ENCODE measurements at regions not wholly inside any gene's neighbourhood (a gene's known extent, or its start where the extent isn't known, plus 50 kb on each side); places are given as distances from the start of the nearest gene placed in this dataset.

- DNase-seq: no peak
These were observed 1202.3 kb downstream of the NCAM2 start for GRCh38 chr21:22200378-22201092.

GRCh38 chr21:22201126-22201525, 1202.9 kb downstream of the NCAM2 start:
- no peak for DNase-seq

DNA sequence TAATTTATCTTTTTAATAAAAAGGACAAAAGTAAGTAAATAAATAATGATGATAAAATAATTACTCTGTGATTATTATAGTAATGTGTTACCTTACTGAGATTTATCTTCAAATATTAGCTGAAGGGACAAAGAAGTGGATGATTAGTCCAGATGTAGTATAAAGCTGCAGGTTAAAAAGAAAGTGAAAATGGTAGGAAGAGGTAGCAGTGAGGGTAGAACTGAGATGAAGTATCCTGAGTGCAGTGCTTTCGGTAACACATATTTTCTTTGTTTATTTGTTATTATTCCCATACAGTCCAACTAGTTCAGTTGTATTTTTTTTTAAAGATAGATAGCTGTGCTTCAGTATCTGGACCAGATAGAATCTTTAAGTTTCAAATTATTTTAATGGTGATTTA, 1203.5 kb downstream of the NCAM2 start:
- no peak for DNase-seq

GRCh38 chr21:22209304-22209700, 1211.1 kb downstream of the NCAM2 start:
- DNase-seq: no peak

DNA sequence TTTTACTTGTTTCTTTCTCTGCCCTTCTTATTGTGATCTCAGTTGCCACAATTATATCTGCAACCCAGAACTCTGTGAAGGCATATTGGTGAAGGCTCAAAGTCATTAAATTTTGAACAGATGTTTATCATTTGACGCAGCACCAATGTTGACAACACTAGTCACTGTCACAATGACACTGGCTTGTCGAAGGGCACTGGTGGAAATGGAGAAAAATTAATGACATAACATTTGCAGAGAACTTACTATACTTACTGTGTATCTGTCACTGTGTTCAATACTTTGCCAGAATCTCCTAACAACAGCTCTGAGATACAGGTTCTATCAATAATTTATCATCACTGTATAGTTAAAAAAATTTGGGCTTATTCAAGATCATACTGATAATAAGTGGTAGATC, 1213.7 kb downstream of the NCAM2 start:
- DNase-seq: no peak

DNA sequence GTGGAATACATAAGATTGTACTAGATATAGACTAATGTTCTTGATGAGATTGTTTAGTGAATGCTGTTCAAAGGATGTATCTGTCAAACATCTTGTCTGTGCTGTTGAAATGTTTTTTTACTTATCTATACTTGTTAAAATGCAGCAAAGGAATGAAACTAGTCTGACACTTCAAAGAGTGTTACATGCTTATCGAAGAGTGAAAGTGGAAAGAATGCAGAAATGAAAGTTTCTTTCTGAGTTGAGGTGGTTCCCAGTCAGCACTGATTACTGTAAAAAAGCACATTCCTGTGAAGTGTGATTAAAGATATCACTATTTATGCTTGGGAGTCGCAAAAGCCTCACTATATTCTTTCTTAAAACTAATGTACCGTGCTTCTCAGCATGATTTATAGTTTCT, 1225.2 kb downstream of the NCAM2 start:
- DNase-seq: no peak

DNA sequence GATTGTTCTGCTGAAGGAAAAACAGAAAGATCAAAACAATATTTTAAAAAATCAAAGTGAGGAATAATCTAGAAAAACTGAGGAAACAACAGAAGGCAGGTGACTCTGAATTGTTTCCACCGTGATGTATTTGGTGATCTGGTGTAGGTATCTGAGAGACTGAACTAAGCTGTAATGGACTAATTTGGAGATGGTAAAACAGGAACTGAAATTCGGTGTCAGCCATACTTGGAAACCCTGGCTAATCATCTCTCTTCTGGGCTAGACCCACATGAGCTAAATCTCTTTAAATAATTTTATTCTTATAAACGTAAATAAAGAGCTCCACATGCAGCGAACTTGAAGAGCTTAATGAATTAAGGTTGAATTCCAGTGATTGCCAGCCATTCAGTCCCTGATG, 1226.1 kb downstream of the NCAM2 start:
- DNase-seq: no peak

DNA sequence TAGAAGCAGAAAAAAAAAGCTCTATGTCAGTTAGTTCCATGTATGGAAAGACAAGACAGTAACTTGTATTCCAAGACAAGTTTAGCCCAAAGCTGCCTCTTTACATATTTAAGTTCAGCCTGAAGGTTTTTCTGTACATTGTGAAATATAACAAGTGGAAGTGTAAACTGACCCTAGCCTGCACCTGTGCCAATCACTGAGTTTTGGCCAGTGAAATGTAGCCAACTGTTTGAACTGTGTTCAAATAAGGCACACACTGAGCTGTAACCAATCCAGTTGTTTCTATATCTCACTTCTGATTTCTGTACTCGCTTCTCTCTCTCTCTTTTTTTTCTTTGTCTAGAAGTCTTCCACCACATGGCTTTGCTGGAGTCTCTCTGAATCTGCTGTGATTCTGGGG, 1227.1 kb downstream of the NCAM2 start:
- DNase-seq: no peak

- no peak for DNase-seq
These were observed 1232.8 kb downstream of the NCAM2 start for GRCh38 chr21:22231013-22231412.

- DNase-seq: no peak
These were observed 1237.8 kb downstream of the NCAM2 start for GRCh38 chr21:22235866-22236590.

DNA sequence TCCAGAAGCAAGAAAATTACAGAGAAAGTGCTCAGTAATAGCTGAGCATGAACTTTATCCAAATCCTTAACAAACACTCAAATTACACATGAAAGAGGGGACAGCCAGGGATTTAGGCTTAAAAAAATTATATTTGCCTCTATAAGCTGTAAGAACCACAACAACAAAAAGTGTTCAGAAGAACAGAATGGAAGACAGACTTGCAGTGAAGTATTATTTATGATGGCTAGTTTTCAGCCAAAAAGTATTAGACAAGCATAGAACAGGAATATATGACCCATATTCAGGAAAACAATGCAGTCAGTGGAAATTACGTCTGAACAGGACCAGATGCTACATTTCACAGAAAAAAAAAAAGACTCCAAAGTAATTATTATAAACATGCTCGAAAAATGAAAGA, 1246.3 kb downstream of the NCAM2 start:
- no peak for DNase-seq

GRCh38 chr21:22250355-22250754, 1252.1 kb downstream of the NCAM2 start:
- no peak for DNase-seq

DNA sequence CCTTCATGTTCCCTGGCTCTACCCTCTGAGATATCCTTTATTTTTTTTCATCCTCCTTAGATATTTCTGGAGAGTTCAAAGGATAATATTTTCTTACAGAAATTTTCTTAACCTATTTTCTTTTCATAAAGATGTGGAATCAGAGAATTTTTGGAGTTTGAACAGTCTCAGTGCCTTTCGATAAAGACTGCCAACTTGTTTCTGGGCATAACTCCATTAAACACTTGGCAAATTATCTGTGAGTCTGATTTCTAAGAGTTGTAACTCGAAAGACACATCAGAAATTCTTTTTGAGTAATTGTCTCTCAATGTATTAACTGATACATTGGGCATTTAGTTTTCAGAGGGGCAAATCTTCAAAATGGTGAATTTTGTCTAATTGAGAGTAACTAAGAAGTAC, 1255.6 kb downstream of the NCAM2 start:
- DNase-seq: no peak

DNA sequence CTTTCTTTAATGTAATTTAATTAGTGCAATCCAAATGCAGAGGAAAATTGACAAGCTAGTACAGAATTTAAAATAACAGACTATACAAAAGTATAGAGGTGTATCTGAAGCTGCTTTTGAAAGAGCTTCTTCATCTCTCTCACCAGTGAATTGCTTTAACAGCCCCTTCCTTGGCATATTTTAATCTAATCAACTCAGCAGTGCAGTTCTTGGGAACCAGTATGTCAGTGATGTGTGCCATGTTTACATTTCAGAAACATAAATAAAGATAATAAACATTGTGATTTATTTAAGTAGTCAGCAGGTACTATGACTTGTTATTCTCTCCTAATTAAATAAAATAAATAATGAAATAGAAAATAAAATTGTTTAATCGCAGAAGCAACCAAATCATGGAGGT, 1260.6 kb downstream of the NCAM2 start:
- DNase-seq: no peak

- DNase-seq: no peak
These were observed 1262.1 kb downstream of the NCAM2 start for GRCh38 chr21:22260274-22260673.

DNA sequence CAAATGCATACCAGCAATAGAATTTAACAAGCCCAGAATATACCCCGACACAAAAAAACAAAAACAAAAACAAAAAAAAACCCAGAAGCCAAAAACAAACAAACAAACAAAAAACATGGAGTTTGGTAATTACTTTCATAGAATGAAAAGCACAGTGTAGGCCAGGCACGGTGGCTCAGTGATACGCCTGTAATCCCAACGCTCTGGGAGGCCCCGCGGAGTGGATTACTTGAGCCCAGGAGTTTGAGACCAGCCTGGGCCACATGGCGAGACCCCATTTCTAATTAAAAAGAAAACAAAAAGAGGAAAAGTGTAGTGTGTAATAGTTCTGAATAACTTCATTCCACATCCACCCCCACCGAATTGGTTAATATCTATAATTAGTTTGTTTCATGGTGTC, 1265.7 kb downstream of the NCAM2 start:
- no peak for DNase-seq

GRCh38 chr21:22277341-22277740, 1279.1 kb downstream of the NCAM2 start:
- no peak for DNase-seq

DNA sequence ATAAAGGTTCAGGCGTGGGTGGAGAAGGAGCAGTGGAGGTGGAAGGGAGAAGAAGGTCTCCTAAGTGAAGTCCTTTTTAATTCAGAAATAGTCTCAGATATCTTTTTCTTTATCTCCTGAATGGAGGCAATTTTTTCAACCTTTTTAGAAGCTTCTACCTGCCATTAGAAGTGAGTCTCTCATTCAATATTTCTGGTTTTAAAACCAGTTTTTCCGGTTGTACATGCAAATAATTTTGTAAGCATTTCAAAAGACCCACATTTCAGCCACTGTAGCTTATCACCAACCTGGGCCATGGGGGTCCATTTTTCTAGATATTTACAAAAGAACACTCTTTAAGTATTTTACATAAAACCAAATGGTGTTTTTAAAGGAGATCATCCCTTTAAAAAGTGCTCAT, 1280.2 kb downstream of the NCAM2 start:
- DNase-seq: no peak

DNA sequence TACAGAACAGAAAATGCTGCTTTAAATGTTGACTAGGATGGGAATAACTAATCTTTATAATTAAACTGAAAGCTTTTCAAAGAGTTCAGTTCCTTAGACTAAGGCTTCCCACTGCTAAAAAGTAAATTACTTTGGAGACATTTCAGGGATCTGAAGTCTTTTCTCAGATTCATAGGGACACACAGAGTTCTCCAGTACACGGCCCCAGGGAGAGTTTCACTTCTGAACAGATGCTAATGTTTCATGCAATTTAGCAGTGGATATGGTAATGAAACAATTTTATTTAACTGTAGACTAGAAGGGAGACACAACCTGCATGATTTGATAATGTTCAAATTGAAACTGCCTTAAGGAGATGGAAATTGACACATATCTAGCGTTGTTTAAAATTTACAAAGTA, 1282.6 kb downstream of the NCAM2 start:
- DNase-seq: no peak

DNA sequence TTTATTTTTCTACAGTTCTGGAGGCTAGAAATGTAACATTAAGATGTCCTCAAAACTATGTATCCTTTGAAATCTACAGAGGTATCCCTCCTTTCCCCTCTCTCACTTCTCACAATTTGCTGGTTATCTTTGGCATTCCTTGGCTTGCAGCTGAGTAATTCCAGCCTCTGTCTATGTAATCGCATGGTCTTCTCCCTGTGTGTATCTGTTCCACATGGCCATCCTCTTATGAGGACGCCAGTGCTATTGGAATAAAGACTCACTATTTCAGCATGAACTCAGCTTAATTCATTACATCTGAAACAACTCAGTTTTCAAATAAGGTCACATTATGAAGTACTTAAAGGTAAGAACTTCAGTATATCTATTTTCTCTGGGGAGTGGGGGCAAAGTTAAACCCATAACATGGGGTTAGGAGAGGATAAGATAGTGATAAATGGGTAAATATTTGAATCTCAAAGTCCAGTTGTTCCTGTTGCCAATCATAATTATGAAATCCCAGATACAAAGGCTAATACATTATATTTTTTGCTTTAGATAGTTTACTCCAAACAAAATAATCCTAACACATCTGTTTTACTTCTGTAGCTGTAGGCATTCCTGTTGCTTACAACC, 1290.8 kb downstream of the NCAM2 start:
- no peak for DNase-seq

GRCh38 chr21:22292144-22292543, 1293.9 kb downstream of the NCAM2 start:
- no peak for DNase-seq

GRCh38 chr21:22297575-22297974, 1299.4 kb downstream of the NCAM2 start:
- DNase-seq: no peak

DNA sequence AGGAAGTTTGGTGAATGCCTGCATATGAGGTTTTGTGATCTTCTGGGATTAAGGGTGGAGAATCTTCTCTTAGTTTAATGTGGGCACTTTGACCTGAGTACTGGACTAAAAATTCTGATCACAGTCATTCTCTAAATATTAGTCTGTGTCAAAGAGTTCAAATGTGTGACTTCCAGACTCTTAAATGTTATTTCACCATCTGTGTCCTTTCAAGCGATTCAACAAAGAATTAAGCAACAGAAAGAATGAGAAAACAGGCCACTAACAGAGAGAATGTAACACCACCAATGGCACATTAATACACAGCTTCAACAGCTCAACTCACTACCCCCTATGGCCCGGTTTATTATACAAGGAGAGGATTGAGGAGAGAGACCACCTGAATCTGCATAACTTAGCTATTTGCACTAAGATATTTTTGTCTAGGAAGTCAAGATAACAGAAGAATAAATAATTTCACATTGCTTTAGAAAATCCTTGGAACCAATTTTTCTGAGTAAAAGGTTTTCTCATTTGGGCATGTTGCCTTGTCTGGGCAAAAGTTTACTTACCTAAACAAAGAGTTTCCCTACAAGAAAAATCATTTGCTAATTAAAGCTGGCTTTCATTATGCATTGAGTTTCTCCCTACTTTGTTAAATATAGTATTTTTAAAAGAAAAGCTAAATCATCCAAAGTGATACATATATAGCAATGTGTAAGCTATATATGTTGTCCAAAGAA, 1313.7 kb downstream of the NCAM2 start:
- no peak for DNase-seq

DNA sequence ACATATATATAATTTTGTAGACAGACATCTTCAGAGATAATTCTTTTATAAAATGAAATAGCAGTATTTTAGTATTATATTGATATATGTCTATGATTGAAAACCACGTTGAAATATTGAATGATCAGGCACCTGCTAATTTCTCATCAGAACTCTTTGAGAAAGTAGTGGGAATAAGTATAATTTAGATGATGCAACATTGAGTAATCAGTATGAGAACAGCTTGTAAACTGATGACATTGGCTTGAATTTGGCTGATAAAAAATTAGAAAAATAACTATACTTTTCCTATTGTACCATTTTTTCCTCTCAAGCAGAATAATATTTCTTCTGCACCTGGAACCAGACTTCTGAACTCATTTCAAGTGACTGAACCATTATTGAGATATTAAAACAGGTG, 1316.8 kb downstream of the NCAM2 start:
- no peak for DNase-seq
